ENCODE measurements at regions not wholly inside any gene's neighbourhood (a gene's known extent, or its start where the extent isn't known, plus 50 kb on each side); places are given as distances from the start of the nearest gene placed in this dataset.
"Not testable (repeated sequence)": the region's sequence is repeated elsewhere in the genome, so short reads cannot be mapped to it uniquely, and the experiment has no call there.

GRCh38 chr5:44048276-44048984 lies 340.8 kb downstream of the FGF10 start:
- no peak for DNase-seq (ENCODE audit: low read depth)

DNA sequence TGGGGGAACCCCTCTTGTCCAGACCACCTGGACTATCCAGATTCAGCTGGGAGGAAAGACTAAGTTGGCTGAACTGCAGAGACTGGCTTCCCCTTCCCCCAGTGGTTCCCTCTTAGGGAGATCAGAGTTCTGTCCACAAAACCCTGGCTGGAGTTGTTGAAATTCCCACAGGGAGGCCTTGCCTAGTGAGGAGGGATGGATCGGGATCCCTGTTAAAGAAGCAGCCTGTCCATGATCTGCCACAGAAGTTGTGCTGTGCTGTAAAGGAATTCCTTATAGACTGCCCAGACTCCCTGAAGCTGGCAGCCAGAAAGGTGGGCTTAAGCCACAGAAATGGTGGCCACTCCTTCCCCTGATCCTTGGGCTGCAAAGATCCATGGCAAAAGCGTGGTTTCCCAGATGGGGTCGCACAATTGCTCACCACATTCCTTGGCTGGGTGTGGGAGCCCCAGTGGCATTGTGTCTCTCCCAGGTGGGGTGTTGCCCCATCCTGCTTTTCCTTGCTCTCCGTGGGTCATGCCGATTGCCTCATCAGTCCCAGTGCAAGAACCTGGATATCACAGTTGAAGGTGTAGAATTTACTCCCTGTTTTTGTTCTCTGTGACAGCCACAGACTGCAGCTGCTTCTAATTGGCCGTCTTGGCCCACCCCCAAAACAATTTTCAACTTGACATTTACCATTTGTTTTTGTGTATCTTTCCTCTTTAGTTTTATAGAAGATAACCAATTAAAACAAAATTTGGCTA lies 342.4 kb downstream of the FGF10 start:
- DNase-seq (ENCODE audit: low read depth), result no peak

- not testable (repeated sequence) for DNase-seq (ENCODE audit: low read depth)
Observed at GRCh38 chr5:44044549-44044948, 344.7 kb downstream of the FGF10 start.

- peak; percentile 22 for DNase-seq (ENCODE audit: low read depth)
Observed at GRCh38 chr5:44028226-44028625, 361.0 kb downstream of the FGF10 start.

DNA sequence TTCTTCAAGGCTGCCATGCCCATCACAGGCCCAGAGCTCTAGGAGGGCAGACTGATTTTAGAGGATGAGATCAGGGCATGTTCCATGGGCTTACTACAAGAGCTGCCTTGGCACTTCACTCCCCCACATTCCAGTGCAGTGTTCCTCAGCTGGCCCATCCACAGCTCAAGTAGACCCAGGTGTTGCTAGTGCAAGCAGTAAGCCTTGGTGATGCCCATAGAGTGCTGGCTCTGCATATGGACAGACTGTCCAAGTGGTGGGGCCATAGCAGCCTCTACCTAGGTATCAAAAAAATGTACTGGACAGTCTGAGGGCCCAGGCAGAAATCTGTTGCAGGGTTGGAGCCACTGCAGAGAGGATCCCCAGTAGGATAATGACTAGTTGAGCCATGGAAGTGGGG lies 366.6 kb downstream of the FGF10 start:
- no peak for DNase-seq (ENCODE audit: low read depth)

DNA sequence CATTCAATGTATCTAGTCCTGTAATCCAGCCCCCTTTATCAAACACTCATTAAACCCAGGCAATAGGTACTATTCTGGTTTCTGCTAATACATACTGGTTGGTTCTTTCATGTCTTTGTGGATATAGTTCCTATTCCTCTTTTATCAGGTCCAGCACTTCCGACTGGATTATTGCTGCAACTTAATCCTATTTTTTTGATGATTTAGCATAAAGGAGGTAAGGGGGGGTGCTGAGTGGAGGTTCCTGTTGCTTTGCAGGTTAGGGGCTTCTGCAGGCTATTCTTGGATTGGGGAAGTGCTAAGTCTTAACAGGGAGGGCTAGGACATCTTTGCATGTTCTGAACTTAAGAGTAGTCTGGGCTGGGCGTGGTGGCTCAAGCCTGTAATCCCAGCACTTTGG lies 377.7 kb downstream of the FGF10 start:
- no peak for DNase-seq (ENCODE audit: low read depth)

DNA sequence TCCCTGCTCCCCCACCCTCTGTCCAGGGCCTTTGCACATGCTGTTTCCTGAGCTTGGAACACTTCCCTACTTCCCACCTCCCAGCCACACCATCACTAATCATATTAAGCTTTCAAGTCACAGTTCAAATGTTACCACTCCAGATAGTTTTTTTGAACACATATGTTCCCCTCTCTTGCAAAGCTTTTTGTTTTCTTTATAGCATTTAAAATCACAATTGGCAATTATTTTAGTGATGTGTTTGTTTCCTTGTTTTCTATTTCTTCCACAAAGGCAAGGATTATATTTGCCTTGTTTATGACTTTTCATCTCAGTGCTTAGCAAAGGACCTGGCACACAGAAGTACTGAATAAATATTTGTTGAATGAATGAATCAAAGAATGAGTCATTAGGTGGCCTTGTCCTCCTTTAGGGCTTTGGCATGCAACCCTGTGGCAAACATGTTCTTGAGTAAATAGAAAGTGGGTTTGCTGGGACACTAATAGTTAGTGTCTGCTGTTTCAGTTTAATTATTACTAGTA lies 386.8 kb downstream of the FGF10 start:
- DNase-seq (ENCODE audit: low read depth), result peak; percentile 66

DNA sequence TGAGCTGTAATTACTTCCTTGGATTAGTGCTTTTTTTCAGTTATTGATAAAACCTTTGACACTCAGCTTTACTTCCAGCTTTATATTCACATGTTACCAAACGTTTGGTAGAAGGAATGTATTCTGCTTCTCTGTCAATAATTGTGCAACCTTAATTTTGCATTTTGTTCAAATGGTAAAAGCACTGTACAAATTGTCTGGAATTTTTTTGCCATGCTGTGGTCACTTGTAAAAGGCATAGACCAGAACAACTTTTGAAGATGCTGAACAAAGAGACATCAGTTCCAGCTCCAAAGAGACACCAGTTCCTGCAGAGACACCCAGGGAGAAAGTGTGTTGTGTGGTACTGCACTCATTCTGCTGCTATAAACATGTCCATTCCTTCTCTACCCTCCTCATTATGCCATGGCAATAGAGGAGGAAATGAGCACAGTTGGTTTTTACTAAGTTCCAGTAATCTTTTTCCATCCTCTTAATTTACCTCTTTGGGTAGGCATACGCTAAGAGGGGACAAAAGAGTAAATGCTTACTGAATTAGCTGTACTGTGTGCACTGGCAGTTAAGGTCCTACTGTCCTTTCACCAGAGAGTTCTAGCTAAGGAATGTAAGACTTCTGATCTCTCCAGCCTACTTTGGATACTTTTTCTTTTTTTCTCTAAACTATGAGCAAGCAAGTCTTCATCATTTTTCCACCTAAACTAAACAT lies 387.4 kb downstream of the FGF10 start:
- DNase-seq (ENCODE audit: low read depth), result no peak

DNA sequence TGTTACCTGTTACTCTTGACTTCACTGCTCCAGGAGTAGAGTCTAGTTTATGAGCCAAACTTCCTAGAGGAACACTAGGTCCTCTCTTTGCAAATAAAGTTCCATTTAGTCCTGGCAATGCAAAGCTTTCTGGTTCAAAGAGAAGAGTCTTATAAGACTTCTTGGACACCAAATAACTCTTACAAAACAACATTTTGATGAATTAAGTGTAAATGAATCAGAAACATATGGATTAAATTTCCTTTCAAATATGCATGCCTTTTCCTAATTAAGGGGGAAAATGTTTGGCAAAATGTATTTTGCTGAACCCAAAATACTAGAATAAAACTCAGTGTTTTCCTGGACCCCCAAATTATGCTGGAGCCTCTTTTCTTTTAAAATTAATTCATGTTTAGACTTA lies 388.0 kb downstream of the FGF10 start:
- DNase-seq (ENCODE audit: low read depth), result no peak

- DNase-seq (ENCODE audit: low read depth), result peak; percentile 88
Observed at GRCh38 chr5:43997647-43998272, 391.5 kb downstream of the FGF10 start.

- no peak for DNase-seq (ENCODE audit: low read depth)
Observed at GRCh38 chr5:43996221-43996620, 393.0 kb downstream of the FGF10 start.

- no peak for DNase-seq (ENCODE audit: low read depth)
Observed at GRCh38 chr5:43994352-43994708, 391.4 kb downstream of the NNT start.

DNA sequence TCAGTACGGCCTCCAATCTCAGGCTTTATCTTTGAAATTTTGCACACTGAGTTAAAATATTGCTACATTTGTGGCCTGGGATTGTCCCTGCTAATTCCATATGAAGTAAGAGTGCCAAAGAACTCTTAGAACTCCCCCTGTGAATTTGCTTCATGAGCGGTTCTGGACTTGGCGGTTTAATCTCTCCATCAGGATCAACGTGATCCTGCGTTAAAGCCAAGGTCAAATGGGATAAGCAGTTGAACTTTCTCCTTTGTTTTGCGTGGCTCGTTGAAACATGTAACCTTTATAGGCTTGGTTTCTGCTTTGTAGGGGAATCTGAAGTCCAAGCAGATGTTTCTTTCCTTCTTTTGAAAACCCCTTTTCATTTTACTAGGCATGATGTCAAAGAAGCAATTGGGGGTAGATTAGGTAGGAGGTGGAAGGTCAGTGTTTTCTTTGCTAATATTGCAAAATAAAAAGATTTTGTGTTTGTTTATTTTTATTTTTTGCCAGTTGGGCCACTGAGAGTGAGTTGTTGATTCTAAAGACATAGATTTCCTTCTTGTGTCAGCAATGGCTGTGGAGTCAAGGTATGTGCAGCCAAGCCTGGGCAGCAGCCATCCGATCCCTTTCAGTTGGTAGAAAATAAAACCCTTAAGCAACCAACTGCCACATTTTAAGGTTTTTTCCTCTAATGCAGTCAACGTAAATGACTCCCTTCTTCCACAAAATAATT lies 390.8 kb downstream of the NNT start:
- no peak for DNase-seq (ENCODE audit: low read depth)

DNA sequence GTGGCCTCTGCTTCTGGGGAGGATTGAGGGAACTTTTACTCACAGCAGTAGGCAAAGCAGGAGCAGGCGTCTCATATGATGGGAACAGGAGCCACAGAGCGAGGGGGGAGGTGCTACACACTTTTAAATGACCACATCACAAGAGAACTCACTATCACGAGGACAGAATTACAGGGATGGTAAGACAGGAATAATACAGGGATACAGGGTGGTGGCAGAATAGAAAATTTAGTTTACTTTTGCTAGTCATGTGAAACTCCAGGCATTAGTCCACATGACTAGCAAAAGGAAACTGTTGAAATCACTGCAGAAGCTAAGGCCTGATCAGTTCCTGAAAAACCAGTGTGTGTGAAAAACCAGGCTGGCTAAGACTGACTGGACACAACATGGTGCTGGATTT lies 382.4 kb downstream of the NNT start:
- no peak for DNase-seq (ENCODE audit: low read depth)

- DNase-seq (ENCODE audit: low read depth), result no peak
Observed at GRCh38 chr5:43981556-43981955, 378.6 kb downstream of the NNT start.

DNA sequence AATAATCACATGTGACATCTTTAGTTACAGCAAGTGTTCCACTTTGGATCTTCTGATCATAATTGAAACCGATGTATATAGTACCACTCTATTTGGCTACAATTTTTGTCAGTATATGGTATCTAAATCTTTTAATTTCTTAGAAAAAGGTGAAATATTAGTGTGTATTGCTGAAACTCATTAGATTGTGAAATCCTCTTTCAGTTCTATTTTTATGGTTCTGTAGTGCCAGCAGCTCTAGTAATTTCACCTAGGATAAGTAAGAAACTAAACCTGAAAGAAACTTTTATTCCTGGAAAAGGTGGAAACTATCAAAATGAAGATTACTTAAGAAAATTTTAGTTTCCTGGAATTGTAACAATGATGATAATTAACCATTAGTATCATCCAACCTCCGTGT lies 370.9 kb downstream of the NNT start:
- no peak for DNase-seq (ENCODE audit: low read depth)

DNA sequence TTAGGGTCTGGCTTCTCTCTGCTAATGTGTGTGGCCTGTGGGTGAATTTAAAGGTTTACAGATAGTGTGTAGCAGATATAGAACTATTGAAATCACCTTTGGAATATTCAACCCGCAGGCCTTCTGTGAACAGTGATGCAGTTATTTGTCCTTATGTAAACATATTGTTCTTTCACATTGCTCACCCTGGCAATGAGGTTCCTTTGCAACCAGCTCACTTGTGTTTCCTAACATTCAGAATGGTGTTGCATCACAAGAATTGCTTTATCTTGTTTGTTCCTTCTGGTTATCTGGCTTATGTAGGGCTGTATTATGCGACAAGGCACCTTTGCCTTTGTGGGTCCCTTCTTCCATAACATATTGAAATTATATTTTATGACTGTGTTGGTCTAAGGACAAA lies 370.3 kb downstream of the NNT start:
- peak; percentile 81 for DNase-seq (ENCODE audit: low read depth)

GRCh38 chr5:43967165-43967564 lies 364.2 kb downstream of the NNT start:
- peak; percentile 34 for DNase-seq (ENCODE audit: low read depth)

- DNase-seq (ENCODE audit: low read depth), result no peak
Observed at GRCh38 chr5:43959144-43959543, 356.2 kb downstream of the NNT start.

GRCh38 chr5:43947935-43948334 lies 345.0 kb downstream of the NNT start:
- DNase-seq (ENCODE audit: low read depth), result peak; percentile 21

GRCh38 chr5:43941806-43942205 lies 338.8 kb downstream of the NNT start:
- no peak for DNase-seq (ENCODE audit: low read depth)

- DNase-seq (ENCODE audit: low read depth), result no peak
Observed at GRCh38 chr5:43940562-43940961, 337.6 kb downstream of the NNT start.

Data from amniotic epithelial cell (primary cell).